Activated naive CD8-positive, alpha-beta T cell treated with anti-CD3 and anti-CD28 coated beads, Interleukin-2, amount 10 ng/mL, durations not matched to agents 7 days and 5 days (primary cell): ENCODE measurements at regions not wholly inside any gene's neighbourhood (a gene's known extent, or its start where the extent isn't known, plus 50 kb on each side); places are given as distances from the start of the nearest gene placed in this dataset.

ENCODE experiments used
- ATAC-seq: fragments of 150-1000 bp; cut with Tn5 transposase; one replicate; pipeline ENCODE4 v1.10.0; 2021; ENCODE audit warnings: low read depth, moderate library complexity
- POLR2A ChIA-PET: fragments of 350-600 bp; sonication (Branson Sonifier 250); formaldehyde crosslinking; loops from one replicate; lab custom pipeline; 2021; ENCODE audit warnings: antibody characterized with exemption; lab: Charles Lee
- DNase-seq: peaks from one replicate; pipeline ENCODE4 v3.0.0; 2021
- H3K27ac Mint-ChIP-seq: one replicate; pipeline ENCODE4 v1.8.0; 2022; ENCODE audit warnings: mild to moderate bottlenecking, mixed read lengths
- H3K27me3 Mint-ChIP-seq: one replicate; pipeline ENCODE4 v1.8.0; 2022; ENCODE audit warnings: mild to moderate bottlenecking, moderate library complexity, mixed read lengths
- H3K36me3 Mint-ChIP-seq: one replicate; pipeline ENCODE4 v1.8.0; 2021; ENCODE audit warnings: mild to moderate bottlenecking, mixed read lengths
- H3K4me1 Mint-ChIP-seq: one replicate; pipeline ENCODE4 v1.8.0; 2021; ENCODE audit warnings: mixed read lengths
- H3K4me3 Mint-ChIP-seq: one replicate; pipeline ENCODE4 v1.8.0; 2022; ENCODE audit warnings: mild to moderate bottlenecking, moderate library complexity, mixed read lengths
- H3K9me3 Mint-ChIP-seq: one replicate; pipeline ENCODE4 v1.8.0; 2021; ENCODE audit warnings: mixed read lengths

GRCh38 chr2:100755441-100755840, 64.5 kb upstream of the NPAS2 start:
- H3K9me3 Mint-ChIP-seq = peaks cover 1% of the 10 kb centered on the region
- no peak overlapping the region for H3K27ac Mint-ChIP-seq
- no peak overlapping the region for H3K4me3 Mint-ChIP-seq
- peaks cover 15% of the 10 kb centered on the region for H3K27me3 Mint-ChIP-seq
- no peaks in the 10 kb centered on the region for H3K36me3 Mint-ChIP-seq
- DNase-seq (no peak), ATAC-seq (no peak)
- peaks cover 6% of the 10 kb centered on the region for H3K4me1 Mint-ChIP-seq
- POLR2A ChIA-PET = no interaction called here

GRCh38 chr2:100756704-100757103, 63.2 kb upstream of the NPAS2 start:
- Mint-ChIP-seq H3K9me3 (peaks cover 1% of the 10 kb centered on the region), H3K4me3 (no peak overlapping the region), H3K27me3 (peaks cover 10% of the 10 kb centered on the region), H3K36me3 (no peaks in the 10 kb centered on the region), H3K27ac (no peak overlapping the region), H3K4me1 (peaks cover 5% of the 10 kb centered on the region)
- DNase-seq (no peak), ATAC-seq (no peak)
- POLR2A ChIA-PET = no interaction called here

DNA sequence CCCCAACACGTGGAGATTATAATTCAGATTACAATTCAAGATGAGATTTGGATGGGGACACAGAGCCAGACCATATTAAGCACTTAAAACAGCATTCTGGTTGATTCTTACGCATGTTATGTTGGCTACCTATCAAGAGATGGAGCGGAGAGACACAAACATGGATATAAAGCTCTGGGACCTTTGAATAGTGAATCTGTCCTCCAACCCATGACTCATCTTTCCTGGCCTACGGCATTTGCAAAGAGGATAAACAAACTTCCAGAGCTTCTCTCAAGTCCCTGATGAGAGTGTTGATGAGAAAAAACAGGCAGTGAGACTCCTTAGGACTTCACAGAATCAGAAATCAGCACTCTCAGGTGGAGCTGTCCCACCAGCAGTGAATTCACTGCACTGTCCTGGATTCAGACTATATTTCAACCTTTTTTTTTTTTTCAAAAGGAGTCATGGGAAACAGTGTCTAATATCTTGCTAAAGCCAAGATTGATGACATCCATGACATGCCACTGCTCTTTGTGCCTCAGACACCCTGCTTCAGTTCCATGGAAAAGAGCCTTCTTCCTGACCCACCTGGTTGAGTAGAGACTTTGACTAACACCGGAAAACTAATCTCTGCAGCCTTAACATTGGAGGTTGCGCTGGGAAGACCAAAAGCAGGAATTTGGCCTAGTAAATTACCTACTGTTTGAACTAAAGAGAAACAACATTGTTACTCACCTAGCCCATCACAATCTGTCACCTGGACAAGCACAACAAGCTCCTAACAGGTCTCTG, 62.1 kb upstream of the NPAS2 start:
- H3K27ac Mint-ChIP-seq = no peak overlapping the region
- no peaks in the 10 kb centered on the region for H3K4me1 Mint-ChIP-seq
- no peak overlapping the region for H3K4me3 Mint-ChIP-seq
- DNase-seq = no peak
- ATAC-seq = no peak
- H3K36me3 Mint-ChIP-seq = no peaks in the 10 kb centered on the region
- peaks cover 1% of the 10 kb centered on the region for H3K9me3 Mint-ChIP-seq
- POLR2A ChIA-PET = no interaction called here
- H3K27me3 Mint-ChIP-seq = peaks cover 9% of the 10 kb centered on the region

DNA sequence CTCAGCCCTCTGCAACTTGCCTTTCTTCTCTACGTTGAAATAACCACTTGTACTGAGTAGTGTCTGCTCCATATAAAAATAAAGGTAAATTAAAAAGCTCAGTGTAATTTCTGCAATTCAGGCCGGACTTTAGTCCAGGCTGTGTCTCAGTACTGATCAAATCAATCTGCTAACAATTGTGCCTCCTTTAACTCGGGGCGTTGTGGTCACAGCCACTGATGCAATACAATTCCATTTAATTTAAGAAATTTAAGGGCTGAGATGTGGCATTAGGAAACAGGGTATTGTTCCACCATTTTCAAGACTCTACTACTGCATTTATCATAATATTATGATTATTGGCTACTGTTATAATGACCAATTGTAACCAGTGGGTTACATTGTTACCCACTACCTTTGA, 60.0 kb upstream of the NPAS2 start:
- ATAC-seq (no peak), DNase-seq (no peak)
- peaks cover 1% of the 10 kb centered on the region for H3K9me3 Mint-ChIP-seq
- H3K36me3 Mint-ChIP-seq = no peaks in the 10 kb centered on the region
- peaks cover 8% of the 10 kb centered on the region for H3K27me3 Mint-ChIP-seq
- POLR2A ChIA-PET = no interaction called here
- no peak overlapping the region for H3K27ac Mint-ChIP-seq
- H3K4me1 Mint-ChIP-seq = no peaks in the 10 kb centered on the region
- H3K4me3 Mint-ChIP-seq = no peak overlapping the region

DNA sequence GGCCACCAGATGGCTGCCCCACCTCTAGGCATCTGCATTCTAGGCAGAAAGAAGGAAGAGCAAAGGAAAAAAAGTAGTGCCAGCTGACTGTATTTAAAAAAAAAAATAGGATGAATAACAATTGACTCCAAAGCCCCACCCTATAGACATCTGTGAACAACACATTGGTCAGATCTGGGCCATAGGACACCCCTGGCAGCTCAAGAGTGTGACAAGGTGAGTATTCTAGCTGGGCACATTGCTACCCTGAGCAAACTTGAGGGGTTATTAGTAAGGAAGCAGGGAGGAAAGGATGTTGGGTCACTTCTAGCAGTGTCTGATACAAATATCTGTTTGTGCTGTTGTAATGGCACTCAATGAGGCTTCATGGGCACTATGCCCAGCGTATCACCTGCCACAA, 58.6 kb upstream of the NPAS2 start:
- peaks cover 4% of the 10 kb centered on the region for H3K27me3 Mint-ChIP-seq
- H3K4me3 Mint-ChIP-seq = no peak overlapping the region
- POLR2A ChIA-PET = no interaction called here
- ATAC-seq (no peak), DNase-seq (no peak)
- no peak overlapping the region for H3K27ac Mint-ChIP-seq
- H3K4me1 Mint-ChIP-seq = no peaks in the 10 kb centered on the region
- peaks cover 1% of the 10 kb centered on the region for H3K9me3 Mint-ChIP-seq
- H3K36me3 Mint-ChIP-seq = no peaks in the 10 kb centered on the region

GRCh38 chr2:100764430-100764829, 55.5 kb upstream of the NPAS2 start:
- DNase-seq = no peak
- no peaks in the 10 kb centered on the region for H3K9me3 Mint-ChIP-seq
- ATAC-seq = no peak
- no peak overlapping the region for H3K27ac Mint-ChIP-seq
- H3K4me3 Mint-ChIP-seq = no peak overlapping the region
- H3K27me3 Mint-ChIP-seq = peaks cover 10% of the 10 kb centered on the region
- POLR2A ChIA-PET = no interaction called here
- H3K4me1 Mint-ChIP-seq = no peaks in the 10 kb centered on the region
- H3K36me3 Mint-ChIP-seq = no peaks in the 10 kb centered on the region

DNA sequence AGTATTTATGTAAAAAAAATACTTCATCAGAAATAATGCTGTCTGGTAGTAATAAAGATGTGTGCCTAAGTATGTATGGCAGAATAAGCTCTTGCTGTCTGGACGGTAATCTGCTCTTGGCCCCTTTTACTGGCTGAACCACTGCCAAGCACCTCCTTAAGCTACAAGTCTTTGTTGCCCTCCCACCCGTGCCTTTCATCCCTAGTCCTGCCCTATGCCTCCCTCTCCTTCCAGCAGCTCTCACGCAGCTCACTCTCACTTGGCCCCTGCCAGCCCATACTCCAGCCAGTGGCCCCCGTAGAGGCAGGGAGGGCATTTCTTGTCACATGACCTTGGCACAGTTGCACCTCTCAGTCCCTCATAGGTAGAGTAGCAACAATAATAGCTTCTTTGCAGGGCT, 54.5 kb upstream of the NPAS2 start:
- H3K4me1 Mint-ChIP-seq = no peaks in the 10 kb centered on the region
- no peaks in the 10 kb centered on the region for H3K36me3 Mint-ChIP-seq
- DNase-seq (no peak), ATAC-seq (no peak)
- H3K4me3 Mint-ChIP-seq = no peak overlapping the region
- H3K27ac Mint-ChIP-seq = no peak overlapping the region
- peaks cover 10% of the 10 kb centered on the region for H3K27me3 Mint-ChIP-seq
- POLR2A ChIA-PET = no interaction called here
- H3K9me3 Mint-ChIP-seq = no peaks in the 10 kb centered on the region

- DNase-seq = no peak
- Mint-ChIP-seq H3K27ac (no peak overlapping the region), H3K36me3 (no peaks in the 10 kb centered on the region), H3K4me1 (no peaks in the 10 kb centered on the region), H3K9me3 (no peaks in the 10 kb centered on the region), H3K27me3 (peaks cover 10% of the 10 kb centered on the region), H3K4me3 (no peak overlapping the region)
- POLR2A ChIA-PET = no interaction called here
- ATAC-seq = no peak
Observed at GRCh38 chr2:100766256-100766655, 53.7 kb upstream of the NPAS2 start.

- Mint-ChIP-seq H3K27ac (no peak overlapping the region), H3K9me3 (no peaks in the 10 kb centered on the region), H3K27me3 (peaks cover 10% of the 10 kb centered on the region), H3K4me3 (no peak overlapping the region), H3K36me3 (no peaks in the 10 kb centered on the region), H3K4me1 (no peaks in the 10 kb centered on the region)
- DNase-seq = no peak
- POLR2A ChIA-PET = no interaction called here
- no peak for ATAC-seq
Observed at GRCh38 chr2:100766806-100767205, 53.1 kb upstream of the NPAS2 start.

- Mint-ChIP-seq H3K9me3 (no peaks in the 10 kb centered on the region), H3K27ac (no peak overlapping the region), H3K4me3 (no peak overlapping the region), H3K27me3 (peaks cover 8% of the 10 kb centered on the region), H3K36me3 (no peaks in the 10 kb centered on the region), H3K4me1 (no peaks in the 10 kb centered on the region)
- ATAC-seq = no peak
- DNase-seq = no peak
- POLR2A ChIA-PET = no interaction called here
Observed at GRCh38 chr2:100767224-100767653, 52.7 kb upstream of the NPAS2 start.

- DNase-seq = no peak
- Mint-ChIP-seq H3K4me1 (no peaks in the 10 kb centered on the region), H3K27ac (no peak overlapping the region), H3K4me3 (no peak overlapping the region), H3K27me3 (peaks cover 8% of the 10 kb centered on the region), H3K36me3 (no peaks in the 10 kb centered on the region), H3K9me3 (no peaks in the 10 kb centered on the region)
- POLR2A ChIA-PET = no interaction called here
- ATAC-seq = no peak
Observed at GRCh38 chr2:100767810-100768806, 51.8 kb upstream of the NPAS2 start.
